Sigmoid colon (tissue), 4 donors: ENCODE measurements at regions not wholly inside any gene's neighbourhood (a gene's known extent, or its start where the extent isn't known, plus 50 kb on each side); places are given as distances from the start of the nearest gene placed in this dataset.

Experiments used
- CTCF ChIP-seq, 4 experiments: fragments of 450-650 bp in 3 of 4; fragments of 200-600 bp in 1 of 4; IDR thresholded peaks; one replicate each; pipeline ENCODE4 v1.5.1; 2016 to 2019; ENCODE audit warnings: antibody characterized with exemption in 4 of 4, mild to moderate bottlenecking in 3 of 4, moderate library complexity in 2 of 4
- EP300 ChIP-seq, 4 donors: sonication (generic); formaldehyde crosslinking; IDR thresholded peaks; one replicate each; pipeline ENCODE4 v1.6.1; 2017; ENCODE audit warnings: antibody characterized with exemption in 4 of 4
- POLR2A ChIP-seq, 2 donors: fragments of 450-650 bp; IDR thresholded peaks; one replicate each; pipeline ENCODE4 v1.6.1; 2016; ENCODE audit warnings: antibody characterized with exemption in 2 of 2, mild to moderate bottlenecking in 2 of 2, moderate library complexity in 2 of 2
- POLR2AphosphoS5 ChIP-seq, 4 donors: sonication (generic); formaldehyde crosslinking; IDR thresholded peaks; one replicate each; pipeline ENCODE4 v1.6.1; 2017; ENCODE audit warnings: antibody characterized with exemption in 4 of 4

GRCh38 chrX:13499736-13500135 lies 69.7 kb upstream of the EGFL6 start:
- TF ChIP-seq EP300 (IDR thresholded peaks at IDR 0.05), result no peak
- TF ChIP-seq POLR2AphosphoS5 (IDR thresholded peaks at IDR 0.05), result no peak
- no peak for TF ChIP-seq CTCF (IDR thresholded peaks at IDR 0.05)
- no peak for TF ChIP-seq POLR2A (IDR thresholded peaks at IDR 0.05)
